GM18498 (cell line): ENCODE measurements at regions not wholly inside any gene's neighbourhood (a gene's known extent, or its start where the extent isn't known, plus 50 kb on each side); places are given as distances from the start of the nearest gene placed in this dataset.

Source experiments
- ATAC-seq: cut with Tn5 transposase; IDR thresholded peaks from one replicate; pipeline ENCODE4 v1.9.1; 2021; ENCODE audit warnings: mild to moderate bottlenecking, moderate library complexity; ENCODE audit not compliant: unreplicated experiment

- no peak for ATAC-seq
Measured at GRCh38 chr17:77439189-77440018, 298.6 kb downstream of the SEC14L1 start.

GRCh38 chr17:77440560-77440981 lies 299.8 kb downstream of the SEC14L1 start:
- no peak for ATAC-seq

- ATAC-seq, result peak; percentile 54
Measured at GRCh38 chr17:77441130-77441920, 300.6 kb downstream of the SEC14L1 start.

GRCh38 chr17:77441940-77442339 lies 301.2 kb downstream of the SEC14L1 start:
- ATAC-seq, result no peak

GRCh38 chr17:77442976-77443747 lies 302.4 kb downstream of the SEC14L1 start:
- no peak for ATAC-seq

GRCh38 chr17:77443748-77444260 lies 303.0 kb downstream of the SEC14L1 start:
- no peak for ATAC-seq

GRCh38 chr17:77444628-77444983 lies 303.8 kb downstream of the SEC14L1 start:
- peak; percentile 4 for ATAC-seq

- peak; percentile 43 for ATAC-seq
Measured at GRCh38 chr17:77444984-77445759, 304.4 kb downstream of the SEC14L1 start.

GRCh38 chr17:77445760-77446532 lies 305.2 kb downstream of the SEC14L1 start:
- peak; percentile 33 for ATAC-seq

GRCh38 chr17:77446940-77447634 lies 306.3 kb downstream of the SEC14L1 start:
- ATAC-seq, result no peak

- no peak for ATAC-seq
Measured at GRCh38 chr17:77449373-77449907, 308.7 kb downstream of the SEC14L1 start.

- no peak for ATAC-seq
Measured at GRCh38 chr17:77449908-77450741, 309.4 kb downstream of the SEC14L1 start.

- no peak for ATAC-seq
Measured at GRCh38 chr17:77450742-77451244, 310.0 kb downstream of the SEC14L1 start.

GRCh38 chr17:77451245-77451893 lies 310.6 kb downstream of the SEC14L1 start:
- no peak for ATAC-seq

GRCh38 chr17:77451894-77452852 lies 311.4 kb downstream of the SEC14L1 start:
- ATAC-seq, result no peak
